Testis (tissue), 2 donors: ENCODE measurements at regions not wholly inside any gene's neighbourhood (a gene's known extent, or its start where the extent isn't known, plus 50 kb on each side); places are given as distances from the start of the nearest gene placed in this dataset.
A peak's percentile ranks its signal among the peaks of the same experiment; 100 is the strongest.

Experiments
- DNase-seq: peaks from one replicate; pipeline ENCODE4 v3.0.0-alpha.2; 2019
- H3K27ac ChIP-seq, 2 donors: fragments of 200-600 bp; sonication (generic); one replicate each; pipeline ENCODE4 v1.5.1; 2019
- H3K27me3 ChIP-seq: fragments of 200-600 bp; sonication (generic); one replicate; pipeline ENCODE4 v1.5.1; 2019
- H3K36me3 ChIP-seq: fragments of 200-600 bp; sonication (generic); one replicate; pipeline ENCODE4 v1.5.1; 2017; ENCODE audit warnings: low read depth; ENCODE audit errors: missing control alignments
- H3K4me1 ChIP-seq: fragments of 200-600 bp; sonication (generic); one replicate; pipeline ENCODE4 v1.5.1; 2019
- H3K4me3 ChIP-seq, 2 donors: fragments of 200-600 bp; sonication (generic); one replicate each; pipeline ENCODE4 v1.5.1; 2017 to 2019
- H3K9me3 ChIP-seq: fragments of 200-600 bp; sonication (generic); one replicate; pipeline ENCODE4 v1.5.1; 2017
- CTCF ChIP-seq, 3 experiments: fragments of 450-650 bp in 2 of 3; fragments of 200-600 bp in 1 of 3; sonication (generic) in 1 of 3; IDR thresholded peaks; one replicate each; pipeline ENCODE4 v1.5.1; 2016 to 2019; ENCODE audit warnings: antibody characterized with exemption in 3 of 3, mild to moderate bottlenecking in 2 of 3, moderate library complexity in 1 of 3
- POLR2A ChIP-seq: fragments of 450-650 bp; IDR thresholded peaks from one replicate; pipeline ENCODE4 v1.6.1; 2017; ENCODE audit warnings: antibody characterized with exemption, mild to moderate bottlenecking, moderate library complexity
- WGBS, 2 donors: methylation state at CpG; one replicate each; pipeline ENCODE4 v1.1.5; 2018; 5-methylcytosine and 5-hydroxymethylcytosine counted together
- intact Hi-C: fragments of 100-400 bp; cut with DNase I; formaldehyde crosslinking; loops from one replicate; pipeline ENCODE4 v1.15.1; 2023; ENCODE audit warnings: low total_unique reads

- H3K9me3 ChIP-seq = no peaks in the 10 kb centered on the region
- H3K36me3 ChIP-seq = no peaks in the 10 kb centered on the region
- no peak overlapping the region for H3K27ac ChIP-seq
- no peak for DNase-seq
- no peak overlapping the region for H3K4me3 ChIP-seq
- WGBS, 2 donors = 56 to 73% methylated on average over 3 of the region's 3 CpGs
- intact Hi-C loops = no loop called here
- H3K27me3 ChIP-seq = no peaks in the 10 kb centered on the region
- no peak for TF ChIP-seq POLR2A
- no peaks in the 10 kb centered on the region for H3K4me1 ChIP-seq
Observed at GRCh38 chr5:174590820-174591219, 133.6 kb upstream of the MSX2 start.

DNA sequence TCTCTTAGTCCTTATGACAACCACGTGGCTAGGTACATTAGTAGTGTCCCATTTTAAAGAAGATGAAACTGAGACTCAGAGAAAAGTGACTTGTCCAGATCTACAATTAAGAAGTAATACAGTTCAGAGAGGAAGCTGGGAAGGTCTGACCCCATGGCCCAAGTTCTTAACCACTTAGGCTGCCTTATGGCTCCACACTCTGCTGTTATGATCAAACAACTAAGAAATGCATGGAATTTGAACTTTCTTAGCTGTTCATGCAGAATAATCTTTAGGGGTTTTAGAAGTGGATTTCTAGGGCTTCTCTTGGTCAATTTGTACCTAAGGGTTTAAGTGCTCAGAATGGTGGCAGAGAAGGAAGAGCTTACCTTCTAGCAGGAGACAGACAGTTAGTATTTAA, 128.0 kb upstream of the MSX2 start:
- intact Hi-C loops = no loop called here
- Histone ChIP-seq H3K4me1 (no peaks in the 10 kb centered on the region), H3K9me3 (no peaks in the 10 kb centered on the region), H3K27ac (no peak overlapping the region), H3K27me3 (no peaks in the 10 kb centered on the region), H3K4me3 (no peak overlapping the region), H3K36me3 (no peaks in the 10 kb centered on the region)
- TF ChIP-seq CTCF (IDR thresholded peaks at IDR 0.05) (no peak), POLR2A (no peak)
- 84 to 85% methylated on average over 1 of the region's 1 CpG for WGBS, 2 donors
- no peak for DNase-seq

- no peak overlapping the region for H3K4me3 ChIP-seq
- no peak overlapping the region for H3K27ac ChIP-seq
- H3K27me3 ChIP-seq = no peaks in the 10 kb centered on the region
- intact Hi-C loops = no loop called here
- DNase-seq = peak; percentile 22
- TF ChIP-seq POLR2A = no peak
- no peak for TF ChIP-seq CTCF (IDR thresholded peaks at IDR 0.05)
- WGBS, 2 donors = 25 to 37% methylated on average over 6 of the region's 6 CpGs
- H3K4me1 ChIP-seq = no peaks in the 10 kb centered on the region
- no peaks in the 10 kb centered on the region for H3K36me3 ChIP-seq
- H3K9me3 ChIP-seq = no peaks in the 10 kb centered on the region
Observed at GRCh38 chr5:174599992-174600391, 124.4 kb upstream of the MSX2 start.

DNA sequence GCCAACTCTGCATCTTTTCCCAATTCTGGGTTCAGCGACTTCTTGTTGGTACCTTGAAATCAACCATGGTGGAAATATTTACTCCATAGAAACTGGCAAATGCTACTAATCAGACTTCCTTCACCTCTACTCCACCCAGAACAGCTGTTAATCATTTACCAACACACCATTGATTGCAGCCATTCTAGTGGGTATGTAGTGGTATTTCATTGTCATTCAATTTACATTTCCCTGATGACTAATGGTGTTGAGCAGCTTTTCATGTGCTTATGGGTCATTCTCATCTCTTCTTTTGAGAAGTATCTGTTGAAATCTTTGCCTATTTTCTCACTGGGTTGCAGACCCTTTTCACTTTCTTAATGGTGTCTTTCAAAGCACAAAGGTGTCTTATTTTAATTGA, 122.4 kb upstream of the MSX2 start:
- no peak for DNase-seq
- intact Hi-C loops = no loop called here
- TF ChIP-seq CTCF (IDR thresholded peaks at IDR 0.05) = no peak
- TF ChIP-seq POLR2A = no peak
- Histone ChIP-seq H3K27ac (no peak overlapping the region), H3K9me3 (no peaks in the 10 kb centered on the region), H3K4me3 (no peak overlapping the region), H3K27me3 (no peaks in the 10 kb centered on the region), H3K4me1 (no peaks in the 10 kb centered on the region), H3K36me3 (no peaks in the 10 kb centered on the region)
- 88 to 97% methylated on average over 1 of the region's 1 CpG for WGBS, 2 donors

- intact Hi-C loops = no loop called here
- Histone ChIP-seq H3K4me1 (peaks cover 4% of the 10 kb centered on the region), H3K9me3 (no peaks in the 10 kb centered on the region), H3K27ac (no peak overlapping the region), H3K4me3 (no peak overlapping the region), H3K36me3 (no peaks in the 10 kb centered on the region), H3K27me3 (no peaks in the 10 kb centered on the region)
- 83 to 89% methylated on average over 3 of the region's 3 CpGs for WGBS, 2 donors
- TF ChIP-seq CTCF (IDR thresholded peaks at IDR 0.05) (no peak), POLR2A (no peak)
- no peak for DNase-seq
Observed at GRCh38 chr5:174606153-174606552, 118.2 kb upstream of the MSX2 start.
